Erythroblast (primary cell): ENCODE measurements at regions not wholly inside any gene's neighbourhood (a gene's known extent, or its start where the extent isn't known, plus 50 kb on each side); places are given as distances from the start of the nearest gene placed in this dataset.

Source experiments
- GATA1 ChIP-seq: IDR thresholded peaks from 2 replicates; pipeline ENCODE4 v1.6.1; 2011; ENCODE audit warnings: low read depth, mild to moderate bottlenecking, control low read depth, low read length, moderate library complexity
- POLR2A ChIP-seq: IDR thresholded peaks from 2 replicates; pipeline ENCODE4 v1.6.1; 2011; ENCODE audit warnings: mild to moderate bottlenecking, low read length

DNA sequence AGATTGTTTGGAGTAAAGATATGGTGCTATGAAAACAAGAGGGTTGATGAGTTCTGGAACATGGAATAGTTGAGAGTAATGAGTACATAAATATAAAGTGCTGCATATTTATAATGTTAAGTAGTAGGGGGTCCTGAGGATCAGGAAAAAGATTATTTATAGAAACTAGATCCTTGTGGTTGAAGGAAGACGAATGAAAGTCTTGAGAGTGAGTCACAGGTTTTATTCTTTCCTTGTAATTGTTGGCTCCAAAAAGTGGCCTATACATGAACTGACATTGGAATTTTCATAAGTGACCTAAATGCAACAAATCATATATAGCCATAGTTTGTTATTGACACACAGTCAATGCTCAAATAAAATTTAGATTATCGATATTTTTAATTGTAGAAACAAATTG lies 440.4 kb upstream of the PRICKLE1 start:
- no peak for TF ChIP-seq POLR2A
- no peak for TF ChIP-seq GATA1
